Aorta (tissue), 5 donors: ENCODE measurements at regions not wholly inside any gene's neighbourhood (a gene's known extent, or its start where the extent isn't known, plus 50 kb on each side); places are given as distances from the start of the nearest gene placed in this dataset.

Experiments used
- ATAC-seq: fragments of 200-7000 bp; cut with Tn5 transposase; one replicate; pipeline ENCODE4 v1.9.1; 2022; ENCODE audit warnings: moderate library complexity; ENCODE audit not compliant: low FRiP score
- DNase-seq, 2 donors: peaks; one replicate each; pipeline ENCODE4 v3.0.0-alpha.2; 2020
- H3K27ac ChIP-seq, 2 donors: one replicate each; pipeline ENCODE4 v1.5.1; 2013; ENCODE audit warnings: low read length in 2 of 2, mild to moderate bottlenecking in 2 of 2, moderate library complexity in 2 of 2, control low read depth in 1 of 2, inconsistent platforms in 1 of 2, low read depth in 1 of 2
- H3K27me3 ChIP-seq, 2 donors: one replicate each; pipeline ENCODE4 v1.6.1; 2013; ENCODE audit warnings: control low read depth in 1 of 2, low read length in 1 of 2, mild to moderate bottlenecking in 1 of 2, moderate library complexity in 1 of 2; ENCODE audit not compliant: insufficient read depth in 2 of 2, control insufficient read depth in 1 of 2
- H3K36me3 ChIP-seq, 2 donors: one replicate each; pipeline ENCODE4 v1.6.1; 2013; ENCODE audit warnings: control low read depth in 1 of 2, low read length in 1 of 2, mild to moderate bottlenecking in 1 of 2; ENCODE audit not compliant: insufficient read depth in 2 of 2, control insufficient read depth in 1 of 2
- H3K4me1 ChIP-seq, 2 donors: one replicate each; pipeline ENCODE4 v1.6.1; 2013; ENCODE audit warnings: low read length in 2 of 2, control low read depth in 1 of 2, mild to moderate bottlenecking in 1 of 2, moderate library complexity in 1 of 2; ENCODE audit not compliant: insufficient read depth in 2 of 2, control insufficient read depth in 1 of 2
- H3K4me3 ChIP-seq, 2 donors: one replicate each; pipeline ENCODE4 v1.5.1; 2013; ENCODE audit warnings: low read length in 2 of 2, control low read depth in 1 of 2, mild to moderate bottlenecking in 1 of 2
- H3K9me3 ChIP-seq: one replicate; pipeline ENCODE4 v1.6.1; 2013; ENCODE audit warnings: mild to moderate bottlenecking, low read length; ENCODE audit not compliant: control insufficient read depth
- WGBS, 2 donors: extraction: QIAGEN DNeasy Blood & Tissue Kit; methylation state at CpG; one replicate each; pipeline ENCODE4 v1.1.7; 2013; 5-methylcytosine and 5-hydroxymethylcytosine counted together
- intact Hi-C, 2 donors: fragments of 100-400 bp; cut with DNase I; formaldehyde crosslinking; loops; one replicate each; pipeline versions ENCODE4 v1.14.2 to v1.15.0; 2022
- donor health status: healthy with polysubstance abuse.
- donor health status: Bipolar disorder and iron deficiency.
- donor health status: DM: no; HTN: no; CAD: no.
- donor health status: DM: no; HTN: no; CAD: no.
- donor health status: DM: yes; HTN: yes; CAD: no.

DNA sequence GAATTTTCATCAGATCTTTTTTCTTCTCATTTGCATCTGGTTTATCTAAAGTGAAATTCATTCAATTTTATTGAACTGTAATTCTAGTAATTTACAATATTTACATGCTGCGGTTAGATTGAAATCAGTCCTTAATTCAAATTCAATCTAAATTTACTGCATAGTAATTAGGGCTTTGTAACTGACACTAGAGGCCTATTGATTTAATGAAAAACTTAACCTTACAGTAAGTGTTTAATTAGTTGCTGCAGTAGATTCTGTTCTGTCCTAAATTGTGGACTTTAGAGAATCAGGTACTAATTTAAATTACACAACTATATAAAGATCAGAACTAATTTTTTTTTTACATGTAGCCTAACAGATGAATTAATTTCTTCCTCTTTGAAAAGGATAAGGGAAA is 758.8 kb upstream of the TENM3 start:
- Histone ChIP-seq H3K27me3 (peaks cover 0 to 2% of the 10 kb centered on the region in 2 donors), H3K4me3 (no peak overlapping the region), H3K36me3 (no peaks in the 10 kb centered on the region), H3K27ac (no peak overlapping the region), H3K9me3 (no peaks in the 10 kb centered on the region), H3K4me1 (no peaks in the 10 kb centered on the region)
- DNase-seq (no peak), ATAC-seq (no peak)
- intact Hi-C loops = no loop called here
- WGBS, 2 donors = 86 to 91% methylated on average over 1 of the region's 1 CpG

DNA sequence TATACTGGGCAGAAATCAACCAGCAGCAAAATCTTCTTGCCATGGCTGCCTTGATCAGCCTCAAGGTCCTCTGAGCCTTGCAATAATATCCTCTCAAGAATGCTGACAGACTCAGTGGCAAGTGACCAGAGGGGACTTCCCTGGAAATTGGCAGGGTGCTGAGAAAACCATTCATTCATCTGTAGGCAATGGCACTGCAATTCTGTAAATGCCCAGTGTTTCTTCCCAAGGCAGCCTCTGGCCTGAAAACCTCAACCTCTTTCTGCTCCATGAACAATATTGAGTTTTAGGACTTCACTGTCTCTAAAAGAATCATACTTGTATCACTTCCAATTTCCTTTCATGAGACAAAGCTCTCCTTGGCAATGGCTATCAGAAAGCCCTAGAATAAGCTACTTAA is 754.3 kb upstream of the TENM3 start:
- ATAC-seq (no peak), DNase-seq (no peak)
- Histone ChIP-seq H3K4me3 (no peak overlapping the region), H3K4me1 (no peaks in the 10 kb centered on the region), H3K9me3 (no peaks in the 10 kb centered on the region), H3K27ac (no peak overlapping the region), H3K36me3 (no peaks in the 10 kb centered on the region), H3K27me3 (peaks cover 0 to 2% of the 10 kb centered on the region in 2 donors)
- intact Hi-C loops = no loop called here

DNA sequence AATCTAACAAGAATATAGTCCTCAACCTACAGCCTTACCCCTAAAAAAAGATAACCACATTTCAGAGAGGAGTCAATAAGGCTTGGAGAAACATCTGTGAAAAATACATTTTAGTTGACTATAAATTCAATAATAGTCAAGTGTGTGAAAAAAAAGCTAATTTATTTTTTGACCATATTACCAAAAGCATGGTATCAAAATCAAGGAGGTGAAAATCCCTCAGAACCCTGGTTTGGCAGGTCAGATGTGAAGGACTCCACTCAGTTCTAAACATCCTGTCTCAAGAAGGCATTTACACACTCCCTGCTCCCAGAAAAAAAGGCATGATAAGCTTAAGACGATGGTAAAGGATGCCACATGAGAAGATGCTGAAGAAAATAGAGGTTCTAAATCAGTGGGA is 745.1 kb upstream of the TENM3 start:
- no peak overlapping the region for H3K4me3 ChIP-seq
- no peaks in the 10 kb centered on the region for H3K4me1 ChIP-seq
- ATAC-seq = no peak
- H3K27ac ChIP-seq = no peak overlapping the region
- intact Hi-C loops = no loop called here
- no peaks in the 10 kb centered on the region for H3K9me3 ChIP-seq
- no peaks in the 10 kb centered on the region for H3K27me3 ChIP-seq
- DNase-seq = no peak
- whole genome bisulfite sequencing, 2 donors = 80 to 83% methylated on average over 1 of the region's 1 CpG
- no peaks in the 10 kb centered on the region for H3K36me3 ChIP-seq

DNA sequence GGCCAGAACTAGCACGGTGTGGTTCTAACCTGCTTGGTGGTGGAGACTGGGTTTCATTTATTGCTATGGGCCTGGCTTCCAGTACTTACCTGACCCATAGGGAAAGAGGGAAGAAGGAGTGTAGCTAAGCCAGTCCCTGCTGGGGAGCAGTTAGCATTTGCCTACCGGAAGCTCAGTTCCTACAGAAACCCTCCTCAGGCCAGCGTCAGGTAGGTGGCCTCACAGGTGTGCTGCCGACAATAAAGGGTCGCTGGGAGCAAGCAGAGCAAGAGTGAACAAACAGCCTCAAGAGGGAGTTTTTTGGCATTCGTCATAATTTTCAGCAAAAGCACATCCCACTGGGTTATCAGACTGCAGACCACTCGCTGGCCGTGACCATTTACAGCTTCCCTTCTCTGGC is 740.6 kb upstream of the TENM3 start:
- no peaks in the 10 kb centered on the region for H3K36me3 ChIP-seq
- intact Hi-C loops = no loop called here

DNA sequence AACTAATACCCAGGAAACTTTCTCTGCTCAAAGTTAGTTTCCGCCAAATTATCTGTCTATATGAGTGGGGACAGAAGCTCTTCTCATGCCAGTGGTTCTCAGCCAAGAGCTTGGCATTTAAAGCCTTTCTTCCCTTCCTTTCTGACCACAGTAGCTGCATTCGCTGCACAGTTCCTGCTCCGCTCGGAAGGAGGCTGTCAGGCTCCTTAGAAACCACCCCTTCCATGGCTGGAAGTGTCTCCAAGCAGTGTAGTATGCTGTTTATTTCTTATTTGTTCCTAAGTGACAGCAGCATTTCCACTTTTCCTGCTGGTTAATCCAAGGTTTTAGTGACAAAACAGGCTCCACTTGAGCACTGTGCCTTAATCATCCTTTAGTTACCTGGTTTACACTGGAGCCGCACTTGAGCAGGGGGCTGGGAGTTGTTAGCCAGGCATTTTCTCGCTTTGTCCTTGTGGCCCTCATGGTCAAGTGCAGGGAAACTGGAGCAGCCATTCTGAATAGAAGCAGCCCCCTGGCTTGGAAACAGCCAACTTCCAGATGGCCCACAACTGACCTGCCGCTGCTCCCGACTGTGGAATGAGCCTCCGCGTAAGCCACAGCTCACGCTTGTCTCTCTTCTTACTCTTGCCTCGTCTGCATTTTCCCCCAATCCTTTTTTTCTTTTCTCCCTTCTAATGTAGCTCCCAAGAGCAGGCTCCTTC is 739.4 kb upstream of the TENM3 start:
- Histone ChIP-seq H3K36me3 (no peaks in the 10 kb centered on the region), H3K27me3 (no peaks in the 10 kb centered on the region), H3K27ac (no peak overlapping the region), H3K9me3 (peaks cover 2% of the 10 kb centered on the region), H3K4me3 (no peak overlapping the region), H3K4me1 (no peaks in the 10 kb centered on the region)
- DNase-seq (no peak), ATAC-seq (no peak)
- 52 to 54% methylated on average over 12 of the region's 12 CpGs for whole genome bisulfite sequencing, 2 donors
- intact Hi-C loops = no loop called here

More for the DNA sequence above, 740.6 kb upstream of the TENM3 start:
- Histone ChIP-seq H3K27ac (no peak overlapping the region), H3K27me3 (no peaks in the 10 kb centered on the region), H3K4me1 (no peaks in the 10 kb centered on the region), H3K9me3 (peaks cover 2% of the 10 kb centered on the region), H3K4me3 (no peak overlapping the region)
- WGBS, 2 donors = 88 to 91% methylated on average over 8 of the region's 8 CpGs
- ATAC-seq = no peak
- DNase-seq = no peak

DNA sequence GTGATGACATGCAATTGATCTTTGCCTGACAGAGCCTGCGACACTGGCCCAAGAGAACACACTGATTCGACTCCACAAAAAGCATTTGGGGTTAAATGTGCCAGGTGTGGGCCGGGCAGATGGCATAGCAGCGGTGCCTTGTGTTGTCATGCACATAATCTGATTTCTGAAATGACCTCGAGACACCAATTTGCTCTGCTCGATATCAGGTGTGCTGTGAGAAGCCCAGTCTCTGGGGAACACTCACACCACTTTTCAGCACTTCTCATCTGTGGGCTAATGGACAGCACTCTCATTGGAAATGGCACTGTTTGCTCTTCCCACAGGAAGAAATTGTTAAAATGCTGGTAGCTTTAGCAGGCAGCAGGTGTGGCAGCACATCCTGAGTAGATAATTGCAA is 738.3 kb upstream of the TENM3 start:
- H3K4me3 ChIP-seq = no peak overlapping the region
- H3K36me3 ChIP-seq = no peaks in the 10 kb centered on the region
- 63 to 75% methylated on average over 6 of the region's 6 CpGs for WGBS, 2 donors
- ATAC-seq (no peak), DNase-seq (no peak)
- H3K9me3 ChIP-seq = peaks cover 2% of the 10 kb centered on the region
- H3K4me1 ChIP-seq = no peaks in the 10 kb centered on the region
- intact Hi-C loops = no loop called here
- no peak overlapping the region for H3K27ac ChIP-seq
- no peaks in the 10 kb centered on the region for H3K27me3 ChIP-seq

DNA sequence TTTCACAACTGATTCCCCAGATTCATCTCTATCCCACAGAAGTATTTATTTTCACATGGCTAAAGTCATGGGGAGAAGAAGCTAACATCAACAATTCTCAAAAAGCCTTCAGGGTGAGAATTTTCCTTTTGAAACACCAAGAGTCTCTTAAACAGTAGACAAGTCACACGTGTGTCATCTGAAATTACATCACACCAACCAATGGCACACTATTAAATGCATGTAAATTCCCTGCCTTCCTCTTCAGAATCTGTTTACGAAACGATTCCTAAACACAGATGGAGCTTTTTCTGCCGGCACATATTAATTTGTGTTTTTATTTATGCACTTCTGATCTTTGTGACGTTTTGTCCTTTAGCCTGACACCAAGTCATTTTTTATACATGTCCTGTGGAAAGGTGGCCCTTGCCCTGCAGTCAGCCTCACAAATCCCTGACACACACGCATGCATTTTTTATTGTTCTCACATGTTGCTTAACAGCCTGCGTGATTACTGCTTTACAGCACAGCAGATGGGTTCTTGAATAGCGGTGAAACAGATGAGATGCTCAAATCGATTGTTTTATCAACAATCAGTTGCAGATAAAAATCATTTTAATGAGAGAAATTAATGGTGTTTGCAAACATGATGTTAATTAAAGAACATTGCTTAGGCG is 735.9 kb upstream of the TENM3 start:
- 55 to 67% methylated on average over 10 of the region's 10 CpGs for WGBS, 2 donors
- Histone ChIP-seq H3K27me3 (no peaks in the 10 kb centered on the region), H3K27ac (no peak overlapping the region), H3K9me3 (peaks cover 2% of the 10 kb centered on the region), H3K4me1 (no peaks in the 10 kb centered on the region), H3K4me3 (no peak overlapping the region), H3K36me3 (no peaks in the 10 kb centered on the region)
- intact Hi-C loops = no loop called here
- ATAC-seq = no peak
- DNase-seq = no peak

DNA sequence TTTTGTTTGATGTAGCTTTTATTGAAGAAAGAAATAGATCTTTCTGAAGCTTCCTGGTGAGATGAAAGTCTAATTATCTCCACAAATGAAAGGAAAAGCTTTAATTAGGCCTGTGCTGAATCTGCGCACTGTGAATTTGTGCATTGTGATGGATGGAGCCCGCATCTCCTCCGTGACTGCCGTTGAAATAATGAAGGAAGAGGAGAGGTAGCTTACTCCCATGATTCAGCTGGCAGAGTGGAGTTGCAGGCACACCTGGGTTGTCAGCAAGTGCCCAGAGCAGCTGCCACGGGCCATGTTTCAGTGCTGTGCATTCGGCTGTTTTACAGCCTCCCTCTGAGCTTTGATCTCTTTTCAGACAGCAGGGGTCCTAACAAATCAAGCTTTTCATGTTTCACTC is 735.3 kb upstream of the TENM3 start:
- H3K4me1 ChIP-seq = no peaks in the 10 kb centered on the region
- WGBS, 2 donors = 57 to 60% methylated on average over 6 of the region's 6 CpGs
- no peaks in the 10 kb centered on the region for H3K27me3 ChIP-seq
- no peaks in the 10 kb centered on the region for H3K36me3 ChIP-seq
- H3K9me3 ChIP-seq = peaks cover 2% of the 10 kb centered on the region
- no peak for DNase-seq
- H3K27ac ChIP-seq = no peak overlapping the region
- intact Hi-C loops = no loop called here
- ATAC-seq = no peak
- H3K4me3 ChIP-seq = no peak overlapping the region

DNA sequence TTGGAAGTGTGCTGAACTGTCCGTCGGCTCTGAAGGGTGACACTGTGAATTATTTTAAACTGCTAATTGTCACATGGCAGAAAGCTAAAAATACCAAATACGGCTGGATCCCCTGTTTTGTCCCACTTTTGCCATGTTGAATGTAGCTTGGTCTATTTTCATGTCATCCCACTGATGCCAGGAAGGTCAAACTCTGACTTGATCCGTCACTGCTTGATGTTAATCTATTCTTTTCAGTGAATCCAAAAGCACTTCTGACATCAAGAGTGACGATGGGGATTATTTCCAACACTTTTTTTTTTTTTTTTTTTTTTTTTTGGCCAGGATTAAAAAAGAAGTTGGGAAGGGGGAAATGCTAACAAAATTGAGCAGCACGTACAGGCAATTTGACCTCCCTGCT is 734.6 kb upstream of the TENM3 start:
- no peaks in the 10 kb centered on the region for H3K36me3 ChIP-seq
- intact Hi-C loops = no loop called here
- no peak for DNase-seq
- no peaks in the 10 kb centered on the region for H3K27me3 ChIP-seq
- no peak overlapping the region for H3K4me3 ChIP-seq
- no peak overlapping the region for H3K27ac ChIP-seq
- H3K4me1 ChIP-seq = no peaks in the 10 kb centered on the region
- peaks cover 2% of the 10 kb centered on the region for H3K9me3 ChIP-seq
- 41 to 52% methylated on average over 6 of the region's 6 CpGs for WGBS, 2 donors
- no peak for ATAC-seq
